ENCODE measurements at regions not wholly inside any gene's neighbourhood (a gene's known extent, or its start where the extent isn't known, plus 50 kb on each side); places are given as distances from the start of the nearest gene placed in this dataset.

DNA sequence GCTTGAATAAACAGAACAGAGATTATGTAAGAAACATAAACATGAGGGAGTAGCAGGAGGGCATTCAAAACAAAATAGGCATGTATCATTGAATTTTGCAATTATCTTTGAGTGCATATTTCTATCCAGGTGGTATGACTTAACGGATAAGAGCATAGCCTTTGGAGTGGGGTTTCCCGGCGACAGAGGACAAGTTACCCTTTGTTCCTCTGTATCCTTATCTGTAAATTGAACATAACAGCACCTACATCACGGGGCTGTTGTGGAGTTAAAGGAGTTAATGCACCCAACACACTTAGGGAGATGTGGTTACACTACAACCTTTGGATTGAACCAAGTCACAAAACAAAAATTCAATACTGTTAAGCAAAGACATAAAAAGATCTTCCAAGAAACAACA lies 314.6 kb upstream of the KIF2A start:
- TF ChIP-seq EZH2phosphoT487 (IDR thresholded peaks at IDR 0.05; ENCODE audit: low read depth): no peak
- TF ChIP-seq, protein P1, sequence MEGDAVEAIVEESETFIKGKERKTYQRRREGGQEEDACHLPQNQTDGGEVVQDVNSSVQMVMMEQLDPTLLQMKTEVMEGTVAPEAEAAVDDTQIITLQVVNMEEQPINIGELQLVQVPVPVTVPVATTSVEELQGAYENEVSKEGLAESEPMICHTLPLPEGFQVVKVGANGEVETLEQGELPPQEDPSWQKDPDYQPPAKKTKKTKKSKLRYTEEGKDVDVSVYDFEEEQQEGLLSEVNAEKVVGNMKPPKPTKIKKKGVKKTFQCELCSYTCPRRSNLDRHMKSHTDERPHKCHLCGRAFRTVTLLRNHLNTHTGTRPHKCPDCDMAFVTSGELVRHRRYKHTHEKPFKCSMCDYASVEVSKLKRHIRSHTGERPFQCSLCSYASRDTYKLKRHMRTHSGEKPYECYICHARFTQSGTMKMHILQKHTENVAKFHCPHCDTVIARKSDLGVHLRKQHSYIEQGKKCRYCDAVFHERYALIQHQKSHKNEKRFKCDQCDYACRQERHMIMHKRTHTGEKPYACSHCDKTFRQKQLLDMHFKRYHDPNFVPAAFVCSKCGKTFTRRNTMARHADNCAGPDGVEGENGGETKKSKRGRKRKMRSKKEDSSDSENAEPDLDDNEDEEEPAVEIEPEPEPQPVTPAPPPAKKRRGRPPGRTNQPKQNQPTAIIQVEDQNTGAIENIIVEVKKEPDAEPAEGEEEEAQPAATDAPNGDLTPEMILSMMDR (IDR thresholded peaks at IDR 0.05; ENCODE audit: low read depth, low read length): no peak

Measured in OCI-LY3 (cell line).